H1 (cell line): ENCODE measurements at regions not wholly inside any gene's neighbourhood (a gene's known extent, or its start where the extent isn't known, plus 50 kb on each side); places are given as distances from the start of the nearest gene placed in this dataset.

Source experiments
- CTCF ChIA-PET: fragments of 300-600 bp; sonication (Branson Sonifier 250); formaldehyde crosslinking; loops from one replicate; lab custom pipeline; 2021; ENCODE audit not compliant: partially characterized antibody; lab: Charles Lee
- POLR2A ChIA-PET: fragments of 300-600 bp; sonication (Branson Sonifier 250); formaldehyde crosslinking; loops from one replicate; lab custom pipeline; 2021; ENCODE audit warnings: inconsistent platforms; ENCODE audit not compliant: partially characterized antibody; lab: Charles Lee
- DNase-seq, 2 experiments: peaks; one replicate each; pipeline versions ENCODE4 v3.0.0 to v3.0.0-alpha.2; 2010 to 2022; ENCODE audit warnings: low spot score in 2 of 2, low read depth in 1 of 2, mixed read lengths in 1 of 2
- FAIRE-seq: peaks from 2 replicates; lab custom pipeline; 2011; peaks lifted over from hg19 to GRCh38; lab: Jason Lieb, UNC
- H2AFZ ChIP-seq: 2 replicates; pipeline ENCODE4 v1.8.1; 2012; ENCODE audit warnings: low read length, inconsistent platforms
- H2AK5ac ChIP-seq: 2 replicates; pipeline ENCODE4 v1.6.1; 2013; ENCODE audit warnings: low read depth, low read length
- H2BK120ac ChIP-seq: replicated peaks from 2 replicates; pipeline ENCODE3; 2013; ENCODE audit warnings: low read depth, low read length, inconsistent platforms
- H2BK12ac ChIP-seq: 2 replicates; pipeline ENCODE4 v1.6.1; 2013; ENCODE audit warnings: low read depth, low read length
- H2BK15ac ChIP-seq: 2 replicates; pipeline ENCODE4 v1.6.1; 2013; ENCODE audit warnings: low read length
- H2BK20ac ChIP-seq: 2 replicates; pipeline ENCODE4 v1.6.1; 2013; ENCODE audit warnings: low read length
- H2BK5ac ChIP-seq: 2 replicates; pipeline ENCODE4 v1.6.1; 2013; ENCODE audit warnings: low read depth, low read length
- H3K14ac ChIP-seq: 2 replicates; pipeline ENCODE4 v1.6.1; 2013; ENCODE audit warnings: inconsistent platforms; ENCODE audit not compliant: insufficient read length
- H3K18ac ChIP-seq: 2 replicates; pipeline ENCODE4 v1.6.1; 2013; ENCODE audit warnings: low read length; ENCODE audit errors: extremely low read depth
- H3K23ac ChIP-seq: 2 replicates; pipeline ENCODE4 v1.6.1; 2013; ENCODE audit warnings: inconsistent platforms; ENCODE audit not compliant: insufficient read length
- H3K23me2 ChIP-seq: 2 replicates; pipeline ENCODE4 v1.6.1; 2013; ENCODE audit warnings: low read depth, low read length
- H3K27ac ChIP-seq: 2 replicates; pipeline ENCODE4 v1.6.1; 2011; ENCODE audit warnings: low read depth, low read length, inconsistent platforms
- H3K27me3 ChIP-seq, 4 experiments: replicated peaks in 1 of 4; 1 replicate in 1 of 4; 2 replicates in 3 of 4; pipeline versions ENCODE4 v1.6.1 to v1.8.1; 2011 to 2013; ENCODE audit warnings: low read length in 3 of 4, mild to moderate bottlenecking in 3 of 4, inconsistent platforms in 2 of 4, mixed read lengths in 2 of 4, moderate library complexity in 1 of 4; ENCODE audit not compliant: control insufficient read depth in 3 of 4, insufficient read depth in 3 of 4; ENCODE audit errors: extremely low read depth in 1 of 4
- H3K36me3 ChIP-seq, 4 experiments: 2 replicates each; pipeline versions ENCODE4 v1.6.1 to v1.8.1; 2011 to 2013; ENCODE audit warnings: mild to moderate bottlenecking in 4 of 4, low read length in 3 of 4, moderate library complexity in 2 of 4, control low read depth in 1 of 4, inconsistent platforms in 1 of 4; ENCODE audit not compliant: insufficient read depth in 4 of 4, control insufficient read depth in 2 of 4
- H3K4ac ChIP-seq: replicated peaks from 2 replicates; pipeline ENCODE3; 2013; ENCODE audit warnings: low read length, low read depth, mixed read lengths, inconsistent platforms; ENCODE audit not compliant: insufficient read length
- H3K4me1 ChIP-seq, 4 experiments: replicated peaks in 1 of 4; 1 replicate in 1 of 4; 2 replicates in 3 of 4; pipeline versions ENCODE4 v1.6.1 to v1.8.1; 2011 to 2013; ENCODE audit warnings: low read length in 3 of 4, inconsistent platforms in 2 of 4, mixed read lengths in 1 of 4; ENCODE audit not compliant: insufficient read depth in 4 of 4, control insufficient read depth in 3 of 4
- H3K4me2 ChIP-seq, 2 experiments: 2 replicates each; pipeline versions ENCODE4 v1.6.1 to v1.8.1; 2011 to 2013; ENCODE audit warnings: low read depth in 2 of 2, low read length in 2 of 2, control low read depth in 1 of 2, inconsistent platforms in 1 of 2, mild to moderate bottlenecking in 1 of 2; ENCODE audit not compliant: insufficient read depth in 1 of 2
- H3K4me3 ChIP-seq, 4 experiments: fragments of 200-600, 300-600 bp in 1 of 4; sonication (generic), shearing (Covaris generic), sonication (Bioruptor Twin) in 1 of 4; 2 replicates each; pipeline versions ENCODE4 v1.5.1 to v1.8.1; 2011 to 2016; ENCODE audit warnings: low read length in 4 of 4, low read depth in 3 of 4, control low read depth in 2 of 4, inconsistent platforms in 2 of 4, mild to moderate bottlenecking in 2 of 4, mixed read lengths in 1 of 4, moderate library complexity in 1 of 4; ENCODE audit not compliant: insufficient read depth in 2 of 4; ENCODE audit errors: extremely low read depth in 1 of 4
- H3K56ac ChIP-seq: replicated peaks from 2 replicates; pipeline ENCODE3; 2013; ENCODE audit warnings: low read depth, mild to moderate bottlenecking, mixed read lengths, low read length, inconsistent platforms; ENCODE audit not compliant: insufficient read length
- H3K79me1 ChIP-seq: 2 replicates; pipeline ENCODE4 v1.6.1; 2013; ENCODE audit warnings: low read depth, low read length, control low read depth
- H3K79me2 ChIP-seq, 2 experiments: 2 replicates each; pipeline versions ENCODE4 v1.6.1 to v1.8.1; 2012 to 2013; ENCODE audit warnings: low read length in 2 of 2, mild to moderate bottlenecking in 2 of 2, inconsistent platforms in 1 of 2; ENCODE audit not compliant: insufficient read depth in 2 of 2, control insufficient read depth in 1 of 2
- H3K9ac ChIP-seq, 4 experiments: replicated peaks in 1 of 4; 1 replicate in 1 of 4; 2 replicates in 3 of 4; pipeline versions ENCODE4 v1.6.1 to v1.8.1; 2011 to 2013; ENCODE audit warnings: low read depth in 3 of 4, low read length in 3 of 4, control low read depth in 2 of 4, mild to moderate bottlenecking in 2 of 4, moderate library complexity in 2 of 4, inconsistent platforms in 1 of 4; ENCODE audit errors: extremely low read depth in 1 of 4
- H3K9me3 ChIP-seq, 2 experiments: 2 replicates each; pipeline versions ENCODE4 v1.6.1 to v1.8.1; 2012 to 2013; ENCODE audit warnings: mild to moderate bottlenecking in 2 of 2, moderate library complexity in 2 of 2, control low read depth in 1 of 2, inconsistent platforms in 1 of 2, low read depth in 1 of 2, low read length in 1 of 2, mixed read lengths in 1 of 2; ENCODE audit not compliant: insufficient read depth in 2 of 2
- H4K20me1 ChIP-seq, 2 experiments: replicated peaks in 1 of 2; 2 replicates each; pipeline versions ENCODE3 to v1.8.1; 2011 to 2013; ENCODE audit warnings: inconsistent platforms in 2 of 2, low read length in 2 of 2, mild to moderate bottlenecking in 1 of 2; ENCODE audit not compliant: insufficient read depth in 2 of 2, control insufficient read depth in 1 of 2
- H4K5ac ChIP-seq: 2 replicates; pipeline ENCODE4 v1.6.1; 2013; ENCODE audit warnings: low read length, low read depth, mixed read lengths, inconsistent platforms; ENCODE audit not compliant: insufficient read length
- H4K8ac ChIP-seq: 2 replicates; pipeline ENCODE4 v1.8.0; 2013; ENCODE audit warnings: mild to moderate bottlenecking, moderate library complexity, low read length, inconsistent platforms; ENCODE audit not compliant: insufficient read depth; ENCODE audit errors: extremely low read depth
- H4K91ac ChIP-seq: replicated peaks from 2 replicates; pipeline ENCODE3; 2013; ENCODE audit warnings: low read length, mixed read lengths, inconsistent platforms; ENCODE audit not compliant: insufficient read length
- ATF3 ChIP-seq: IDR thresholded peaks from 2 replicates; pipeline ENCODE4 v1.6.1; 2011; ENCODE audit warnings: low read depth, mild to moderate bottlenecking, low read length; ENCODE audit not compliant: insufficient read depth
- PHF8 ChIP-seq: fragments of 200-600 bp; sonication (generic); conservative IDR thresholded peaks from 2 replicates; pipeline ENCODE4 v1.7.1; 2012; ENCODE audit warnings: low read depth, mild to moderate bottlenecking, inconsistent platforms, low read length, moderate library complexity
- WGBS, 2 experiments: shearing (Covaris generic) in 1 of 2; methylation state at CpG; one replicate each; pipeline versions ENCODE4 v1.1.6 to v1.1.7; 2013 to 2015; ENCODE audit warnings: low lambda C conversion rate in 2 of 2, mixed read lengths in 2 of 2, inconsistent platforms in 1 of 2, low coverage in 1 of 2, missing lambda C conversion rate in 1 of 2; ENCODE audit not compliant: insufficient replicate concordance in 2 of 2, insufficient coverage in 1 of 2, insufficient read length in 1 of 2; ENCODE audit errors: extremely low coverage in 1 of 2, missing lambda C conversion rate in 1 of 2; 5-methylcytosine and 5-hydroxymethylcytosine counted together

DNA sequence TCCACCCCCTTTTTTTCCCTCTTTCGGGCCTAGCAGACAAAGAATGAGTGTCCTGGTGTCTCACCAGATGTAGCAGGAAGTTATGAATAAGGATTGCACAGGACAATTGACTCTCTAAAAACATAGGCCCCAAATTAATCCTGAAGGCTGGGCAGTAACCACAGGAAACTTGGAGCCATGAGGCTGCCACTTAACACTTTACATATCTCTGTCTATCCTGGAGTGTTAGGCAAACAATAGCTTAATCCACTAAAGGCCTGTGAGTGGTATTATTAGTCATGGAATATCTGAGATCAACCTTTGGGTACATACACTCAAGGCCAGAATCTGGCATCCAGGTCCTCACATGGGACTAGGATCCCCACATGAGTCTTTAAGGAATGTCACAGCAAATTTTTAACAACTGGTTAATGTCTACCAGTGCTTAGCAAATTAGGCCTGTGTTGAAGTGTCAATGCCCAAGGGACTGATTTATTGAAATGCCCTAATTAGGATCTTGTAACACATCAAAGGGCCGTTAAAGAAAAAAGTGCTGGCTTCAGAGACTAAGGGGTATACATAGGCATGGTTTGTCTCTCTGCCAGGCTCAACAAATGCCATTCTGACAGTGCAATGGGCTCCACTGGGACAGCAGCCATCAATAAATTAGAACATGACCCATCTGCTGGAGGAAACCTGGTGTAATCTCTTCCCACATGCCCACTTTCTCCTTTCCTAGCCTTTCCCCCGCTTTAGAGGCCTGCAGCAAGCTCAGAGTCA lies 196.7 kb upstream of the TBX20 start:
- peaks cover 2 to 21% (median 13%) of the 10 kb centered on the region in 4 experiments; a peak in 6 of 7 replicates for H3K27me3 ChIP-seq
- no peak overlapping the region for H4K91ac ChIP-seq
- no peak overlapping the region for H3K4me3 ChIP-seq
- H3K4me2 ChIP-seq: no peak overlapping the region
- H2BK20ac ChIP-seq: no peak overlapping the region
- H3K79me1 ChIP-seq: no peaks in the 10 kb centered on the region
- H3K27ac ChIP-seq: no peak overlapping the region
- no peak overlapping the region for H2AFZ ChIP-seq
- H3K9me3 ChIP-seq: no peaks in the 10 kb centered on the region
- no peaks in the 10 kb centered on the region for H3K4me1 ChIP-seq
- H2BK12ac ChIP-seq: no peak overlapping the region
- no peak overlapping the region for H3K4ac ChIP-seq
- no peak overlapping the region for H3K14ac ChIP-seq
- H3K18ac ChIP-seq: no peak overlapping the region
- no peaks in the 10 kb centered on the region for H4K20me1 ChIP-seq
- no peak overlapping the region for H3K9ac ChIP-seq
- TF ChIP-seq ATF3 (no peak), PHF8 (no peak)
- no peak overlapping the region for H2BK15ac ChIP-seq
- H3K56ac ChIP-seq: no peak overlapping the region
- FAIRE-seq (no peak), DNase-seq (no peak)
- H2AK5ac ChIP-seq: no peak overlapping the region
- WGBS, 2 experiments: 84% methylated on average over 3 of the region's 3 CpGs; no CpG with 5 or more reads in 1 of the 2 experiments
- CTCF ChIA-PET: interaction anchor here (0.6 to 1.5 kb wide), 6 partner anchors 22 to 323 kb away, joined by 3 to 5 read pairs (median 4); no protein-coding TSS in a partner anchor
- peaks cover 3% of the 10 kb centered on the region; the same call in 1 of the 2 replicates for H3K23me2 ChIP-seq
- no peaks in the 10 kb centered on the region for H3K79me2 ChIP-seq
- no peaks in the 10 kb centered on the region for H3K36me3 ChIP-seq
- no peak overlapping the region for H4K8ac ChIP-seq
- no peak overlapping the region for H2BK5ac ChIP-seq
- H3K23ac ChIP-seq: no peak overlapping the region
- no peak overlapping the region for H4K5ac ChIP-seq
- POLR2A ChIA-PET: no interaction called here
- H2BK120ac ChIP-seq: no peak overlapping the region
